CD4-positive, alpha-beta T cell (primary cell): ENCODE measurements at regions not wholly inside any gene's neighbourhood (a gene's known extent, or its start where the extent isn't known, plus 50 kb on each side); places are given as distances from the start of the nearest gene placed in this dataset.

Source experiments
- ATAC-seq: fragments of 200-7000 bp; cut with Tn5 transposase; one replicate; pipeline ENCODE4 v1.10.0; 2022; ENCODE audit warnings: mild to moderate bottlenecking; ENCODE audit not compliant: poor library complexity
- CTCF ChIA-PET: fragments of 350-600 bp; sonication (Branson Sonifier 250); formaldehyde crosslinking; loops from one replicate; lab custom pipeline; 2021; ENCODE audit warnings: antibody characterized with exemption, inconsistent platforms; lab: Charles Lee
- POLR2A ChIA-PET: fragments of 350-600 bp; sonication (Branson Sonifier 250); formaldehyde crosslinking; loops from one replicate; lab custom pipeline; 2021; ENCODE audit warnings: antibody characterized with exemption, inconsistent platforms; lab: Charles Lee
- DNase-seq, 14 experiments: peaks; one replicate each; pipeline ENCODE4 v3.0.0-alpha.2; 2013 to 2020; ENCODE audit warnings: mixed read lengths in 2 of 14
- H3K27ac ChIP-seq, 2 donors: one replicate each; pipeline versions ENCODE4 v1.5.1 to v1.7.0; 2013; ENCODE audit warnings: low read length in 2 of 2, low read depth in 1 of 2, mild to moderate bottlenecking in 1 of 2
- H3K27me3 ChIP-seq, 2 experiments: 1 replicate in 1 of 2; 2 replicates in 1 of 2; pipeline versions ENCODE4 v1.6.1 to v1.7.0; 2013; ENCODE audit warnings: low read length in 2 of 2, control low read depth in 1 of 2, mild to moderate bottlenecking in 1 of 2, moderate library complexity in 1 of 2; ENCODE audit not compliant: insufficient read depth in 2 of 2, control insufficient read depth in 1 of 2
- H3K36me3 ChIP-seq: one replicate; pipeline ENCODE4 v1.6.1; 2013; ENCODE audit warnings: low read length, control low read depth; ENCODE audit not compliant: insufficient read depth
- H3K4me1 ChIP-seq: one replicate; pipeline ENCODE4 v1.6.1; 2013; ENCODE audit warnings: low read length, control low read depth; ENCODE audit not compliant: insufficient read depth
- H3K4me3 ChIP-seq: one replicate; pipeline ENCODE4 v1.5.1; 2013; ENCODE audit warnings: mild to moderate bottlenecking, low read length, moderate library complexity
- H3K9me3 ChIP-seq, 2 experiments: 1 replicate in 1 of 2; 2 replicates in 1 of 2; pipeline versions ENCODE4 v1.6.1 to v1.7.0; 2013; ENCODE audit warnings: low read length in 2 of 2, mild to moderate bottlenecking in 2 of 2, control low read depth in 1 of 2, moderate library complexity in 1 of 2; ENCODE audit not compliant: control insufficient read depth in 1 of 2, insufficient read depth in 1 of 2
- H3K27ac Mint-ChIP-seq: one replicate; pipeline ENCODE4 v1.8.0; 2020; ENCODE audit warnings: mixed read lengths
- H3K27me3 Mint-ChIP-seq: one replicate; pipeline ENCODE4 v1.8.0; 2021; ENCODE audit warnings: mixed read lengths
- H3K36me3 Mint-ChIP-seq: one replicate; pipeline ENCODE4 v1.8.0; 2021; ENCODE audit warnings: low read depth, mixed read lengths
- H3K4me1 Mint-ChIP-seq: one replicate; pipeline ENCODE4 v1.8.0; 2021; ENCODE audit warnings: low read depth, mixed read lengths
- H3K4me3 Mint-ChIP-seq: one replicate; pipeline ENCODE4 v1.8.0; 2020; ENCODE audit warnings: mild to moderate bottlenecking, mixed read lengths
- H3K9me3 Mint-ChIP-seq: one replicate; pipeline ENCODE4 v1.8.0; 2020; ENCODE audit warnings: mixed read lengths
- intact Hi-C, 2 experiments: fragments of 100-400 bp; cut with DNase I in 1 of 2; cut with micrococcal nuclease in 1 of 2; formaldehyde crosslinking; loops; one replicate each; pipeline versions ENCODE4 v1.15.1 to v1.9.0; 2023 to 2025; cut with DNase I, micrococcal nuclease
- TF ChIP-seq, protein P1 (sequence below): fragments of 200-600 bp; IDR thresholded peaks from one replicate; pipeline ENCODE4 v1.8.0; 2022; ENCODE audit warnings: antibody characterized with exemption, mild to moderate bottlenecking

- TF ChIP-seq, protein P1, sequence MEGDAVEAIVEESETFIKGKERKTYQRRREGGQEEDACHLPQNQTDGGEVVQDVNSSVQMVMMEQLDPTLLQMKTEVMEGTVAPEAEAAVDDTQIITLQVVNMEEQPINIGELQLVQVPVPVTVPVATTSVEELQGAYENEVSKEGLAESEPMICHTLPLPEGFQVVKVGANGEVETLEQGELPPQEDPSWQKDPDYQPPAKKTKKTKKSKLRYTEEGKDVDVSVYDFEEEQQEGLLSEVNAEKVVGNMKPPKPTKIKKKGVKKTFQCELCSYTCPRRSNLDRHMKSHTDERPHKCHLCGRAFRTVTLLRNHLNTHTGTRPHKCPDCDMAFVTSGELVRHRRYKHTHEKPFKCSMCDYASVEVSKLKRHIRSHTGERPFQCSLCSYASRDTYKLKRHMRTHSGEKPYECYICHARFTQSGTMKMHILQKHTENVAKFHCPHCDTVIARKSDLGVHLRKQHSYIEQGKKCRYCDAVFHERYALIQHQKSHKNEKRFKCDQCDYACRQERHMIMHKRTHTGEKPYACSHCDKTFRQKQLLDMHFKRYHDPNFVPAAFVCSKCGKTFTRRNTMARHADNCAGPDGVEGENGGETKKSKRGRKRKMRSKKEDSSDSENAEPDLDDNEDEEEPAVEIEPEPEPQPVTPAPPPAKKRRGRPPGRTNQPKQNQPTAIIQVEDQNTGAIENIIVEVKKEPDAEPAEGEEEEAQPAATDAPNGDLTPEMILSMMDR, result no peak
- POLR2A ChIA-PET, result no interaction called here
- Histone ChIP-seq H3K27ac (no peak overlapping the region), H3K9me3 (peaks cover 0 to 3% of the 10 kb centered on the region in 2 experiments), H3K4me3 (no peak overlapping the region), H3K27me3 (no peaks in the 10 kb centered on the region), H3K36me3 (no peaks in the 10 kb centered on the region), H3K4me1 (no peaks in the 10 kb centered on the region)
- no peaks in the 10 kb centered on the region for H3K9me3 Mint-ChIP-seq
- no peak overlapping the region for H3K4me3 Mint-ChIP-seq
- CTCF ChIA-PET, result no interaction called here
- H3K4me1 Mint-ChIP-seq, result no peaks in the 10 kb centered on the region
- H3K27me3 Mint-ChIP-seq, result no peaks in the 10 kb centered on the region
- ATAC-seq, result no peak
- H3K27ac Mint-ChIP-seq, result no peak overlapping the region
- intact Hi-C loops, result no loop called here
- no peak for DNase-seq
- H3K36me3 Mint-ChIP-seq, result no peaks in the 10 kb centered on the region
Measured at GRCh38 chr6:122128445-122128844, 271.0 kb upstream of the HSF2 start.

DNA sequence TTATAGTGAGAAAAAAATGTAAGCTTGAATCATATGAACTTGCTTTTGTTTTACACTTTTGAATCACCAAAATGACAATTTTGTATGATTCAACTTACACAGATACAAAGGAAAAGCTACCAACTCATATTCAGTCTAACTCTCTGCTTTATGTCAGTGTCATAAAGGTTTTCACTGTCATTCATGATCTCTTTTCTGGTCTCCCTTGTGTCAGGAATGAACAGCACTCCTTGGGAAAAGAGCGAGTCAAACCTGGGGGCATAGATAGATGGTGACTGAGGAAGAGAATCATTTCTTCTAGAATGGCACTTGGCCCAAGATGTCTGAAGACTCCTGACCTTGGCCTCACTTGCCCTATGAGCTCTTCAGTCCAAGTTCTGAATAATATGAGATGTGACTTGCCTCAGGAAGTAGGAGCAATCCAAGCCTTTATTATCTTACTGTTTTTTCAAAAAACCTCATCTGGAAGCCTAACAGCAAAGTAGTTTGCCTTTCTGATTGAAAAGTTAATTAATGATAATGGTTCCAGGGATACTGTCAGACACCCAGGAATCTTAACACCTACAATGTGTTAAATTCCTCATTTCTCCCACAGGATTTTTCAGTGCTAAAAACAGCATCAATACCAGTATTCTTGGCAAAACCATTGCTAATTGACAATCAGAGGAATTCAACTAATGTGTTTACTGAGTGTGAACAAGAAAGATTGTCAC lies 270.0 kb upstream of the HSF2 start:
- POLR2A ChIA-PET, result no interaction called here
- Mint-ChIP-seq H3K27ac (no peak overlapping the region), H3K27me3 (no peaks in the 10 kb centered on the region), H3K4me1 (no peaks in the 10 kb centered on the region), H3K9me3 (no peaks in the 10 kb centered on the region), H3K36me3 (no peaks in the 10 kb centered on the region), H3K4me3 (no peak overlapping the region)
- H3K9me3 ChIP-seq, result no peaks in the 10 kb centered on the region
- H3K4me3 ChIP-seq, result no peak overlapping the region
- no peaks in the 10 kb centered on the region for H3K27me3 ChIP-seq
- CTCF ChIA-PET, result no interaction called here
- DNase-seq (no peak), ATAC-seq (no peak)
- no peak overlapping the region for H3K27ac ChIP-seq
- intact Hi-C loops, result no loop called here
- H3K36me3 ChIP-seq, result no peaks in the 10 kb centered on the region
- TF ChIP-seq, protein P1, result no peak
- no peaks in the 10 kb centered on the region for H3K4me1 ChIP-seq

GRCh38 chr6:122130026-122130348 lies 269.5 kb upstream of the HSF2 start:
- Mint-ChIP-seq H3K4me1 (no peaks in the 10 kb centered on the region), H3K27ac (no peak overlapping the region), H3K4me3 (no peak overlapping the region), H3K27me3 (no peaks in the 10 kb centered on the region), H3K9me3 (no peaks in the 10 kb centered on the region), H3K36me3 (no peaks in the 10 kb centered on the region)
- intact Hi-C loops, result no loop called here
- Histone ChIP-seq H3K9me3 (no peaks in the 10 kb centered on the region), H3K36me3 (no peaks in the 10 kb centered on the region), H3K4me3 (no peak overlapping the region), H3K27me3 (no peaks in the 10 kb centered on the region), H3K27ac (no peak overlapping the region), H3K4me1 (no peaks in the 10 kb centered on the region)
- ChIA-PET POLR2A (no interaction called here), CTCF (no interaction called here)
- no peak for DNase-seq
- TF ChIP-seq, protein P1, result no peak
- no peak for ATAC-seq
